NCI-H2227 (cell line): ENCODE measurements at regions not wholly inside any gene's neighbourhood (a gene's known extent, or its start where the extent isn't known, plus 50 kb on each side); places are given as distances from the start of the nearest gene placed in this dataset.

Experiments
- DNase-seq: peaks from one replicate; lab custom pipeline; 2025; ENCODE audit not compliant: unreplicated experiment; lab: John Stamatoyannopoulos, UW

DNA sequence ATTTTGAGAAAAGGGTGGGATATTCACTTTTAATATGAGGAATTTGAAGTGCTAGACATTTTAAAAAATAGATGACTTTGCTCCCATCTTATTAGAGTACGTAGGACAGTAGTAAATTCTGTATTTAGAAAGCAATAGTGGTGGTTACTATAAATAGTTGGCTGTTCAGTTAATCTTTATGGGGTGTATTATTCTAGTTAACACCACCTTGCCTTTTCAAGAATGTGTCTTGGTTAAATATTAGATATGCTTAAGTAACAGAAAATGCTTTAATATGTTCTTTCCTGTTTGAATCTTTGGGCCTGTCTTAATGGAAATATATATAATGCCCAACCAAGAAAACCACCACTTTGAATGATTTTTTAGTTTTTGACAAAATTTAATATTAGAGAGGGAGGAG is 608.7 kb upstream of the FAM174A start:
- DNase-seq: no peak

DNA sequence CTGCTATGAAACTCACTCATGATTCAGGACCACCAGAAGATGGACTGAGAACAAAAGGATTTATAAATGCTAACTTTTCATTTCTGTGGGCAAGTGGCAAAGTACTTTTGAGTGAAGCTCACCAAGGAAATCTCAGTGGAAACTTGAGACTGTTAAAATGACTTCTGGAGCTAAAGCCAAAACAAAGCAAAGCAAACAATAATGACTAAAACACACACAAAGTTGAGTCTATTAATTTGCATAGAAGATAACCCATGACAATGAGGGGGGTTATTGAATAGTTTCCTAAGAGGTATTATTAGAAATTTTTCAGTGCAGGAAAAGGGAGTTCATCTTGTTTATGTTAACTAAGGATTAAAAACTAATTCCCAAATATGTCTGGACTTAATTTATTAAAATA is 612.8 kb upstream of the FAM174A start:
- no peak for DNase-seq

DNA sequence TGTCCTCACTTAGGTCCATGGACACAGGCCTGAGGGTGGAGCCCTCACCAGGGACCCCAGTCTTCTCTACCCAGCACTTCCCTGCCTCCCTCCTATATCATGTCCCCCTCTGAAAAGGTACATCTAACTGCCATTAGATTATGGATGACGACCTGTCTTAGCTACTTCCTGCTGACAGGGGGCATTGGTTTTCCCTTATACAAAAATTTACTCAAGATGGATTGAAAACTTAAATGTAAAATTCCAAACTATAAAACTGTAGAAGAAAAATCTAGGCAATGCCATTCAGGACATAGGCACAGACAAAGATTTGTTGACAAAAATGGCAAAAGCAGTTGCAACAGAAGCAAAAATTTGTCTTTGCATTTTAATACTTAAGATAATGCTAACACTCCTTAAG is 623.2 kb upstream of the FAM174A start:
- no peak for DNase-seq

DNA sequence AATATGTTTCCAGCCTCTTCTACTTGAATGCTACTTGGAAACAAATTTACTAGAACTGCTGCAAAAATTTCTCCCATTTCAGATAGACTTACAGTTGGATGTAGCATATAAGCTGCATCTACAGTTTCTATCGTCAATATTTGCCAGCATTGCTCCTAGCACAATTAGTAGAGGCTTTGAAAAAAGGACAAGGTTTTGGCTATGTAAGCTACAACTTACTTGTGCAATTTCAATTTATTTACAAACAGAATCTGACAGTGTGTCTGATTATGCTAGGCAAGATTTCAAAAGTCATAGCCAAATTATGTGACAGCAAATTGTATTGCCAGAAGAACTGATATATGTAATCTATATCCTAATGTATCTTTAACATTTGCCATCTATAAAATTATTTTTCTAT is 628.4 kb upstream of the FAM174A start:
- DNase-seq: no peak

DNA sequence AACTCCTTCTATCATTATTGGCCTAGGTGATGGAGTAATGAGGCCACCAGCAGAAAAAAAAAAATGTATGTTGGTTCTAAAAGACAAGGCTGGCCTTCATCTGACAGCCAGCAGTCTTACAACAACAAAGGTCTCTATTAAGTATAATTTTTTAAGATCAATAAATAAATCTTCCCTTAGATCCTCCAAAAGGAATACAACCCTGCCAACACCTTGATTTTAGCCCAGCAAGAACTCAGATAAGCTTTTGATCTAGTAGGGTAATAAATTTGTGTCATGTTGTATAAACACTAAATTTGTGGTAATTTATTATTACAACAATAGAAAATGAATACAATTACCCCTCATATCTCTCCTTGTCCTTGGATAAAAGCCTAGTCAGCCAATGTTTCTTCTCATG is 633.2 kb upstream of the FAM174A start:
- DNase-seq: no peak

DNA sequence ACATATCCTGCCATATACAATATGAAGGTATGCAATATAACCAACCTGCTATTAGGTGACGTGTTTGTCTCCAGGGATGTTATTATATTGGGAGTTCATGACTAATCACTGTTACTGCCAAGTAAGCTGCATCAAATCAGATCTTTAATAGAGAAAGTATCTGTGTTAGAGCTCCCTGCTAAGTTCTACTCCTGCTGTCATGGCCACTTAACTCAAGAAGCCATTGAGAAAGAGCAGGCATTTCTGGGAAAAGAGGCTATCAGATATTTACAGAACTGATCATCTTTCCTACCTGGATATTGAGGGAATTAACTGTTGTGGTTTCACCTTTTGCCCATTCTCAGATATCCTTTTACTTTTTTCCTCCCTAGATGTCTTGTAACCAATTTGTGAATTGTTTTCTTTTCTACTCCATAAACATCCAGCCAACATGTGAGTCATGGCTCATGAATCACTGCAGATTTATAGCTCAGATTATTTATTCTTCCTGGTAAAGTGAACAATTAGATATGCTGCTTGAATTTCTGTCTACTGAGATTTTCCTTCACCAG is 634.8 kb upstream of the FAM174A start:
- no peak for DNase-seq

DNA sequence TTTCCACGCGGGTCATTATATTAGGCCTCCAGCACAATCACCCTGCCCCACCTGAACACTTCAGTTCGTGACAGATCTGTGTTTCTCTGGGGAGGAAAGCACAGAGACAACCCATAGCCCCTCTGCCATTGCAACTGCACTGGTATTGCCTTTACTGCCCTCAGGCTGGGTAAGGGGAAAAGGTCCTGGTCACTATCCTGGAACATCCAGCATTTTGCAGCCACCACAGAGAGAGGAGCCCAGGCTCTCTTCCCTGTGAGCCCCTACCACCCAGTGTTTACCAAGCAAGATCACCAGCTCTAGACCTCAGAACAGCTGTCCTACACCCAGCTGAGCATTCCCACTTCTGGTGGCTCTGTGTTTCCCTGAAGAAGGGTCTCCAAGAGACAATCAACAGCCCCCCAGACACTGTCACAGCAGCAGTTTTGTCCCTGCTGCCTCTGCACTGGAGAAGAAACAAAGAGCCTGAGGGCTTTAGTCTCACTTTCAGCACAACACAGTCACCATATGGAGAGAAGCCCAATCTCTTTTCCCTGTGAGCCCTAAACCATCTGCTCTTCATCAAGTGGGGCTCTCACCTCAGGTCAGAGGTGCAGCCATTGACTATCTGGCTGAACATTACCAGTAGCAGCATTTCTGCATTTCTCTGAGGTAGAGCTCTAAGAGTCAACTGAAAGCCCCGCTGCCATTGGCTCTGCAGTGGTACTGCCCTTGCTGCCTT is 655.2 kb upstream of the FAM174A start:
- DNase-seq: no peak

DNA sequence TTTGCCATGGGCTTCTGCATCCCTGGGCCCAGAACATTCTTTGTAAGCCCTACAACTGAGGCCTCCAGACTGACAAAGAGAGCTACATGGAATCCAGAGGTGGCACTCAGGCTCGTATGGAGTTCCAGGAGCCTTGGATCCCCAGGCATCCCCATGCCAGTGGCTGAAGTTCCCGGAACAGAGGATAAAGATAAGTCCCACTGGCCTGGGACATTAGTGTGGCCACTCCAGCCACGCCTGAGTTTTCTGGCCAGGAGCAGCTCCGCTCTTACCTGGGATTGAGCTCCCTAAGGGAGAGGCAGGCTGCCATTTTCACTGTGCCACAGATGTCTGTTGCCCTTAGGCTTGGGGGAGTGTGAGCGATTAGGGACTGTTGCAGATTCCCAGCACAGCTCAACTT is 656.3 kb upstream of the FAM174A start:
- no peak for DNase-seq

DNA sequence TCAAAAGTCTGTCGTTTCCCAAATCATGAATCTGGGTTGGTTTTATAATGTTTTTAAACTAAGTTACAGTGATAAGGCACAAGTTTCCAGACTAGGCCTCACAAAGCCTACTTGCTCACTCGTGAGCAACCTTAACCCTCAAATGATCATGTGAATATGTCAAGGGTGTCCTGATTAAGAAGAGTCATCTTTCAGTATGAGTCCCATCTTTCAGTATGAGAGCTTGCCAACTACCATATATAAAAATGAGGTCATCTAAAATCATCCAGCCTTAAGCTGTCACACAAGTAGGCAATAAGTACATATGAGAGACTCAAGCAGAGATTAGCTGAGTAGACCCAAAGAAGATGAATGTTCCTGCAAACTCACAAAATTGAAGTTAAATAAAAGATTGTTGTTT is 668.4 kb upstream of the FAM174A start:
- DNase-seq: no peak

DNA sequence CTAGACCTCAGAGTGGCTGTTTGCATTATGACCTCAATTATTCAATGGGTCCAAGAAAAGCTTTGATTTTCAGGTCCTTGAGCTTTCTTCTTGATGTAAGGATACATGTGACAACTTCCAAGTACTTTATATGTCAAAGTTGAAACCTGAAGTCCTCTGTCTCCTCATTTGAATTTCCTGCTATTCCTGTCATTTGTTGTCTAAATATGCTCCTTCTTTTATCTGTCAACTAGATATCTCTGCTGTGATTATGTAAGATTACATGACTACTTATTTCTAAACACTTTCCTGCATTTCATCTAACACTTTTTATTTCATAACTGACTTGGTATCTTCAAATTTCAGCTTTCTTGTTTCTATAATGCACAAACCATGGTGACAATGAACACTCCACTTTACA is 670.0 kb upstream of the FAM174A start:
- DNase-seq: no peak

DNA sequence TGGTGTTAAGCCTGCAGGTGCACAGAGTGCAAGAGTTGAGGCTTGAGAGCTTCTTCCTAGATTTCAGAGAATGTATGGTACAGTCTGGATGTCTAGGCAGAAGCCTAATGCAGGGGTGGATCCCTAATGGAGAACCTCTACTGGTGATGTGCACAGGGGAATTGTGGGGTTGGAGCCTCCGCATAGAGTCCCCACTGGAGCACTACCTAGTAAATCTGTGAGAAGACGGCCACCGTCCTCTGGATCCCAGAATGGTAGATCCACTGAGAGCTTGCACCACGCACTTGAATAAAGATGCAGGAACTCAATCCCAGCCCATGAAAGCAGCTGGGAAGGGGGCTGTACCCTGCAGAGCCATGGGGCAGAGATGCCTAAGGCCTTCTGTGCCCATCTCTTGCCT is 699.4 kb upstream of the FAM174A start:
- DNase-seq: no peak

DNA sequence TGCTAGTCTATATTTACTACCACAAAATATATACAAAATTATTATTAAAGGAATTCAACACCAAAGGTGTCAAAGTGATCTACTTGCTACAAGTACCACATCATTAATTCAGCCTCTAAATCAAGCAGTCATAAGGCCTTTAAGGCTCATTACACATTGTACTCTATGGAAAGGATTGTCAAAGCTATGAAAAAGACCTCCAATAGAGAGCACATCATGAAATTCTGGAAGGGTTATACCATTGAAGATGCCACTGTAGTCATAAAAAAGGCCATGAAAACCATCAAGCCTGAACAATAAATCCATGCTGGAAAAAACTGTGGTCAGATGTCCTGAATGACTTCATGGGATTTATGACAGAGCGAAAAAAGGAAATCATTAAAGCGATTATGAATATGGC is 708.0 kb upstream of the FAM174A start:
- no peak for DNase-seq

DNA sequence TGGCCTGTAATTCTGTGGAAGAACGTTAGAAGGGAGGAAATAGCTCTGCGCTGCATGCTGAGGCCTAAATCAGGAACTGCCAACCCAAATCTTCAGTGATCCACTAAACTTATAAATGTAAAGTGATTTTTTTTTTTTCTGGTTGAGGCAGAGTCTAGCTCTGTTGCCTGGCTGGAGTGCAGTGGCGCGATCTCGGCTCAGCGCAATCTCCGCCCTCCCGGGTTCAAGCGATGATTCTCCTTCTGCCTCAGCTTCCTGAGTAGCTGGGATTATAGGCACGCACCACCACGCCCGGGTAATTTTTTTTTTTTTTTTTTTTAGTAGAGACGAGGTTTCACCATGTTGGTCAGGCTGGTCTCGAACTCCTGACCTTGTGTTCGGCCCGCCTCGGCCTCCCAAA is 717.4 kb upstream of the FAM174A start:
- no peak for DNase-seq

DNA sequence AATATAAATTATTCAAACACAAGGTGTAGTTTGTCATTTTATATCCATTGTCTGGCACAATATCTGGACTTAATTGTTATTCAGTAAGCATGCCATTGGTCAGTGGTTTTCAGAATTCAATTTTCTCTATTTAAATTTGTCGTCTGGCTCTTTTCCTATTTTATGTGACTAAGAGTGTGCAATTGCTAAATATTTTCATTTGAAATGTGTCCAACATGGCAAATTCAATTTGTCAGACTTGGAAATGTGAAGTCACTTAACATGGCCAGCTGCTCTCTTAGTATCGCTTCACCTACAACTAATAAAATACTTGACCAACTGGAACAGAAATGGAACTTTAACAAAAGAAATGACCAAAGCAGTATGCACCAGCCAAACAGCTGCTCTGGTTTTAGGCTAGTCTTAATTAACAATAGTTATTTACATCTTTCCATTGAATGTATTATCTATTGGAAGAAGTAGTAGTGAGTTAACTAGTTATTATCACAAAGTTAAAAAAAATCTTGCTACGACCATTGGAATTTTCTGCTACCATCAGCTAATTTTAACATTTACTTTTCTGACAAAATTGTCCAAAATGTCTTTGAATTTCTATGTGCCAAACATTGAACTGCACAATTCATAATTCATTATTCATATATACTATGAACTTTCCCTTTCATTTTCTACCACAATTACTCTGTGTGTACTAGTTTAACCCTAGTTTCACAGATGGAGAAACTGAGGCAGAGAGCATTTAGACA is 720.7 kb upstream of the FAM174A start:
- no peak for DNase-seq

DNA sequence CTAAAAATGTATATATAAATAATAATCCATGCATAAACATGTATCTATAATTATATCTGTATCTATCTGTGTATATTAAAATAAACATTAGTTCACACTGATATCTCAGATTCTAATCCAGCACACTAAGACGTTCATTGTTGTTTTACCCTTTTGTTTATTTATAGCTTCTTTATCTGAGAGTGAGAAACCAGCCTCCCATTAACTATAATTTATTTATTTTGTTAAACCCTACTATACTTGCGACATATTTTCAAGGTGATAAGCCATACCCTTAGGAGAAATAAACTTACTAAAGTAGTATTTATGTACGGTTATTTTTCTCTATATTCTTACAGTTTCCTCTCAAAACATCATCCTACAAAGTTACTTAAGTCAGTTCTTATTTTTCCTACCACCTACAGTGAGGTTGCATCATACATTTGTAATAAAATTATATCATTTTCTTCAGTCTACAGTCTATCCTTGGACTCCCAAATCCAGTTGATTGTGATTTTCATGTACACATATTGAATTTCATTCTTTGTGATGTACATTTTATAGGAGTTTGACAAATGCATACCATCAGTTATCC is 726.4 kb upstream of the FAM174A start:
- DNase-seq: no peak

DNA sequence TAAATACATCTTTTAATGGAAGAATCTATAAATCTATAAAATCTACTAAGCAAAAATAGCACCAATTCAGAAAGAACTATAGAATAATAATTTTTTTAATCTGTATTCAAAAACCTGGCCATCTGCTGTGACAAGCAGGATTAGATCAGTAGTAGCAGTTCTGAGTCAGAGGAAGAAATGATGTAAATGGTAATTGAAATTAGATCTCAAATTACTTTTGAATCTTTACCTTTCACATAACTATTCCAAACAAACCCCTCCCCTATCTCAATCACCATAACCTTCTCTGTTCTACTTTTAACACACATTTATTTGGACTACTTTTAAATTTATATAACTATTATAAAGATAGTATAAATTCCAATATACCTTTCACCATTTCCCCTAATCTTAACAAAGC is 727.8 kb upstream of the FAM174A start:
- DNase-seq: no peak

DNA sequence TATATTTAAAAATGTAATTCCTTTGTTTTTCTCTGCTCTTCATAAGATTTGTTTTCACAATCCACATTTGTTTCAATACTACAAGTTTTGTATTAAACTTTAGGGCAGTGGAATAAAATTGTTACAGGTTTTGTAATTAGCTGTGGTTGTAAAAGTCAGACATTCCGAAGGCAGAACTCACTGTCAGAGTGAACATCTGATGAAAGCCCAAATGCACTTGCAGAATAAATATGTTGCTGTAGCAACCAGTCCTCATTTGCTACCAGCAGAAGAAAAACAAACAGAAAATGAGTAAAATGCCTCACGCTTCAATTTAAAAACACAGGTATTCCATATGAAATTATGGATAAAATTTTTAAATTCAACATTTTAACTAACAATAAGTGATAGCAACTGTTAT is 740.1 kb upstream of the FAM174A start:
- no peak for DNase-seq

DNA sequence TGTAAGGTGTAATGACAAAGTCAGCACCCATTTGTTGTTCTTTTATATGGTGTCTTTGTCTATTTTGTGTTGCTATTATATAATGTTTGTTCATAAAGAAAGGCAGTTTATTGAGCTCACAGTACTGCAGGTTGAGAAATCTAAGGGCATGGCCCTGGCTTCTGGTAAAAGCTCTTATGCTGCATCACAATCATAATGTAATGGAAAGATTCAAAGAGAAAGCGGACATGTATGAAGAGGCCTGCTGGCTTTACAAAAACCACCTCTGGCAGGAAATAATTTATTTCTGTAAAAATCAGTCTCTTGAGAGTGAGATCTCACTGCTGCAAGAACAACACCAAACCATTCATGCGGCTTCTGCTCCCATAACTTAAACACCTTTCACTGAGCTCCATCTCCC is 746.7 kb upstream of the FAM174A start:
- DNase-seq: no peak

DNA sequence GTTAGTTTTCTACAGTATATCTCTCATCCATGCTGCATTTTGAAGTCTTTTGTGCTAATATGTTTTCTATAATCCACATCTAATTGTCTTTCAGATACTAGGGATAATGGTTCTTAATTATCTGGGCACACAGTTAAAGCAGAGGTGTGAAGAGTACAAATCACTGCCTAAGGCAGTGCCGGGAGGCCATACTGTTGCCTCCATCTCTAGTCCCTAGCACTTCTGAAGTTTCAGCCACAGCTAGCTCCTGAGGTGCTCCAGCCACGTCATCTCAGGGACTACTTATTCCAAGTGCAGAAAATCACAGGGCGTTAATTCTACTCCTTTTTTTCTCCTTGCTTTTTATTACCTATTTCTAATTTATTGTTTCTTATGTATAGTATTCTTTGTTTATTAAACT is 760.0 kb upstream of the FAM174A start:
- DNase-seq: no peak

DNA sequence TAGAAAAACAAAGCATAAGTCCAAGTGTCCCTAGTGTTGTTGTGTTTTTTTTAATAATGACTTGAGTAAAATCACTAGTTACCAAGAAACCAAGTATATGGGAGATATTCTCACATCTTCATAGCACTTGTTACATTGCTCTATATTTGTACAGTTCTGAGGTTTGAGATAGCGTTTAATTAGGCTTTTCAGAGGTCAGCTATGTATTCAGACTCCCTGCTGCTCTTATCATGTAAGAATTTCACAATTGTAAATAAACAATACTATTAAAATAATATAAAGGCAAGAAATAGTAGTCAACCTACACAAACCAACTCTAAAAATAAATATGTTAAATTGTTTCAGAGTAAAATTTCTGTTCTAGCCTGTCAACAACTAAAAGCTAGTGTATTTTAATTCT is 761.9 kb upstream of the FAM174A start:
- no peak for DNase-seq

DNA sequence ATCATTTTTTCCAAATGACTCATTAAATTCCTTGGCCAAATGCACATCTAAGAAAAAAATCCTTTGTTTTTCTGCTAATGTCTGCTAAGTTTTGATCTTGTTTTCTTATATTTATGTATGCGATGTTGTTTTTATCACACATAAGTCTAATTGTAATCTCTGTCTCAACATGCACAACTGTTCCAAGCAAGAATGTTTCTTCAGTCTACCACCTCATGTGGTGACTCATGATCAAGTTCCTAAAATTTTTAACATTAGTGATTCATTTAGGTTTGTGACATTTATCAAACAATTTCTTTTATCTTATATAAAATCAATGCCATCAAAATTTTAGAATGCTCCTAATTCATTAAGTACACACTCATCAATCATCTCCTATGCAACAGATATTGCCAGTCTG is 763.9 kb upstream of the FAM174A start:
- no peak for DNase-seq

DNA sequence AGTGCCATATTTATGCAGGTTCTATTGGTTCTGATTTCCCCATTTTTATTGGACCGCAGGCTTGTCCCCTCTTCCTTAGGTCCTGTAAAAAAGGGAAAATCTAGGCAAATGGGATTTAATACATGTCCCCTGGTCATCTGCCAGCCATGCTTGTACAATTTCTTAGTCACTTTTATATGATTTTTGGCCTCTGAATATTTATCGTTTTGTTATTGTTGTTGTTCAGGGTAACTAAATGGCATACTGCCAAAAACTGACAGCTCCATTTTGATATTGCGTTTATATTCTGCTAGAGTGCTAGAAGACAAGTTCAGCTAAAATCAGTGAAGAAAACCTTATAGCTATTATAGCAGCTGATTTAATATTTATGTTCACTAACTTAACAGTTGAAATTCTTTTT is 770.2 kb upstream of the FAM174A start:
- DNase-seq: no peak
